DND-41 (cell line): ENCODE measurements at regions not wholly inside any gene's neighbourhood (a gene's known extent, or its start where the extent isn't known, plus 50 kb on each side); places are given as distances from the start of the nearest gene placed in this dataset.

ENCODE experiments used
- ATAC-seq: fragments of 200-7000 bp; cut with Tn5 transposase; 3 replicates; pipeline ENCODE4 v1.9.1; 2021; ENCODE audit warnings: low read depth; ENCODE audit not compliant: insufficient read depth
- DNase-seq: peaks from one replicate; pipeline ENCODE4 v3.0.0-alpha.2; 2020
- H2AFZ ChIP-seq: 2 replicates; pipeline ENCODE4 v1.6.0; 2012; ENCODE audit warnings: low read depth, low read length
- H3K27ac ChIP-seq: 2 replicates; pipeline ENCODE4 v1.5.1; 2012; ENCODE audit warnings: low read length, inconsistent platforms
- H3K27me3 ChIP-seq: fragments of 200-600 bp; sonication (generic); 2 replicates; pipeline ENCODE4 v1.6.0; 2012; ENCODE audit warnings: low read length, mild to moderate bottlenecking, inconsistent platforms; ENCODE audit not compliant: insufficient read depth, poor library complexity
- H3K36me3 ChIP-seq: 2 replicates; pipeline ENCODE4 v1.5.1; 2012; ENCODE audit warnings: low read length, inconsistent platforms; ENCODE audit not compliant: insufficient read depth
- H3K4me1 ChIP-seq: 2 replicates; pipeline ENCODE4 v1.5.1; 2012; ENCODE audit warnings: mild to moderate bottlenecking, low read length; ENCODE audit not compliant: insufficient read depth
- H3K4me2 ChIP-seq: 2 replicates; pipeline ENCODE4 v1.6.0; 2012; ENCODE audit warnings: mild to moderate bottlenecking, moderate library complexity, low read length, inconsistent platforms; ENCODE audit not compliant: insufficient read depth
- H3K4me3 ChIP-seq, 2 experiments: fragments of 200-600 bp in 1 of 2; shearing (Covaris generic) in 1 of 2; 2 replicates each; pipeline ENCODE4 v1.5.1; 2012 to 2016; ENCODE audit warnings: inconsistent platforms in 2 of 2, low read length in 2 of 2, mild to moderate bottlenecking in 2 of 2, low read depth in 1 of 2, moderate library complexity in 1 of 2
- H3K79me2 ChIP-seq: 2 replicates; pipeline ENCODE4 v1.6.0; 2012; ENCODE audit warnings: low read length, inconsistent platforms; ENCODE audit not compliant: insufficient read depth
- H3K9ac ChIP-seq: 2 replicates; pipeline ENCODE4 v1.6.0; 2012; ENCODE audit warnings: low read depth, mild to moderate bottlenecking, inconsistent platforms, low read length, moderate library complexity
- H3K9me3 ChIP-seq: 2 replicates; pipeline ENCODE4 v1.5.1; 2012; ENCODE audit warnings: low read length, moderate library complexity, mild to moderate bottlenecking, inconsistent platforms; ENCODE audit not compliant: insufficient read depth, severe bottlenecking
- H4K20me1 ChIP-seq: 2 replicates; pipeline ENCODE4 v1.6.0; 2012; ENCODE audit warnings: low read length; ENCODE audit not compliant: insufficient read depth
- CTCF ChIP-seq: IDR thresholded peaks from 2 replicates; pipeline ENCODE4 v1.5.1; 2012; ENCODE audit warnings: borderline replicate concordance, low read length, moderate library complexity, mild to moderate bottlenecking; ENCODE audit not compliant: poor library complexity, severe bottlenecking; ENCODE audit errors: extremely low read depth
- EZH2 ChIP-seq: IDR thresholded peaks from 3 replicates; pipeline ENCODE4 v1.6.1; 2012; ENCODE audit warnings: borderline replicate concordance, low read depth, mild to moderate bottlenecking, moderate library complexity, low read length, inconsistent platforms; ENCODE audit not compliant: severe bottlenecking

GRCh38 chr7:47089461-47089860, 492.4 kb downstream of the TNS3 start:
- no peaks in the 10 kb centered on the region for H3K4me1 ChIP-seq
- no peaks in the 10 kb centered on the region for H3K36me3 ChIP-seq
- H3K9me3 ChIP-seq: no peaks in the 10 kb centered on the region
- H2AFZ ChIP-seq: no peak overlapping the region
- no peak overlapping the region for H3K4me3 ChIP-seq
- DNase-seq (no peak), ATAC-seq (no peak)
- no peak overlapping the region for H3K4me2 ChIP-seq
- no peak overlapping the region for H3K9ac ChIP-seq
- H4K20me1 ChIP-seq: no peaks in the 10 kb centered on the region
- no peak overlapping the region for H3K27ac ChIP-seq
- no peaks in the 10 kb centered on the region for H3K79me2 ChIP-seq
- TF ChIP-seq CTCF (no peak), EZH2 (no peak)
- H3K27me3 ChIP-seq: no peaks in the 10 kb centered on the region

GRCh38 chr7:47089068-47089417, 492.9 kb downstream of the TNS3 start:
- H4K20me1 ChIP-seq: no peaks in the 10 kb centered on the region
- no peak overlapping the region for H3K4me2 ChIP-seq
- ATAC-seq (no peak), DNase-seq (no peak)
- no peaks in the 10 kb centered on the region for H3K4me1 ChIP-seq
- no peaks in the 10 kb centered on the region for H3K36me3 ChIP-seq
- H3K9me3 ChIP-seq: no peaks in the 10 kb centered on the region
- no peak overlapping the region for H3K4me3 ChIP-seq
- H3K79me2 ChIP-seq: no peaks in the 10 kb centered on the region
- H3K27ac ChIP-seq: no peak overlapping the region
- TF ChIP-seq EZH2 (no peak), CTCF (no peak)
- no peak overlapping the region for H3K9ac ChIP-seq
- no peaks in the 10 kb centered on the region for H3K27me3 ChIP-seq
- no peak overlapping the region for H2AFZ ChIP-seq

- H3K27ac ChIP-seq: no peak overlapping the region
- no peak overlapping the region for H2AFZ ChIP-seq
- H3K36me3 ChIP-seq: no peaks in the 10 kb centered on the region
- TF ChIP-seq EZH2: no peak
- TF ChIP-seq CTCF: peak; percentile 73
- H3K4me1 ChIP-seq: no peaks in the 10 kb centered on the region
- no peaks in the 10 kb centered on the region for H3K9me3 ChIP-seq
- no peak overlapping the region for H3K9ac ChIP-seq
- DNase-seq (peak; percentile 30), ATAC-seq (peak; percentile 72; the same call in 2 of the 3 replicates)
- no peaks in the 10 kb centered on the region for H4K20me1 ChIP-seq
- no peaks in the 10 kb centered on the region for H3K79me2 ChIP-seq
- H3K4me2 ChIP-seq: no peak overlapping the region
- H3K27me3 ChIP-seq: no peaks in the 10 kb centered on the region
- no peak overlapping the region for H3K4me3 ChIP-seq
Measured at GRCh38 chr7:47088329-47089067, 493.4 kb downstream of the TNS3 start.
